ENCODE measurements at regions not wholly inside any gene's neighbourhood (a gene's known extent, or its start where the extent isn't known, plus 50 kb on each side); places are given as distances from the start of the nearest gene placed in this dataset.

GRCh38 chr3:110679285-110679684, 392.3 kb upstream of the NECTIN3 start:
- TF ChIP-seq SUZ12 (IDR thresholded peaks at IDR 0.05; ENCODE audit: extremely low read depth, insufficient read depth, insufficient read length): no peak
- TF ChIP-seq ZNF274 (IDR thresholded peaks at IDR 0.05; ENCODE audit: low read depth, low read length): no peak

Data from NT2/D1 (cell line).